ENCODE measurements at regions not wholly inside any gene's neighbourhood (a gene's known extent, or its start where the extent isn't known, plus 50 kb on each side); places are given as distances from the start of the nearest gene placed in this dataset.
"Not testable (repeated sequence)": the region's sequence is repeated elsewhere in the genome, so short reads cannot be mapped to it uniquely, and the experiment has no call there.

DNA sequence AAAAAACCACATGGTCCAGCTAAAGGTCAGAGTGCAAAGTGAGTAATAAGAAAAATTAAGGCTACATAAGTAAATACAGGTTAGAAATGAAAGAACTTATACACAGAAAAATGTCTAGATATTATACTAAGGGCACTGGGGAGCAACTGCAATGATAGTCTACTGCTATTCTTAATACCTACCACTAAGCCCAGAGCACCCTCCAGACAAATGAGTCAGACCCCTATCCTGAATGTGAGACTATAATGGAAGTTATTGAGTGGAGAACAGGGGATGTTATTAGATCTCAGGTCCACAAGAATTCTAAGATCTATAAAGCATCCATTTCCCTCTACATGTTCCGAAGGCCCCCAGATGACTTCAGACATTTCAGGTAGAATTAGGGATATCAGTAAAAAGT lies 438.3 kb downstream of the PRELID2 start:
- H2AK9ac ChIP-seq (replicated peaks; ENCODE audit: low read depth, low read length, poor library complexity) = no peak overlapping the region
- H3K4me3 ChIP-seq (ENCODE audit: insufficient read depth, low read depth, low read length) = no peak overlapping the region
- no peak overlapping the region for H3K56ac ChIP-seq (ENCODE audit: extremely low read depth, insufficient read depth, low read length)
- dilution Hi-C loops (cut with HindIII; ENCODE audit: low sequenced_read_pairs, unreplicated experiment) = no loop called here
- DNase-seq (peak; percentile 8), ATAC-seq (ENCODE audit: low read depth) (peak; percentile 27; the same call in 1 of the 2 replicates)
- H4K91ac ChIP-seq (ENCODE audit: insufficient read depth, low read depth, low read length) = no peak overlapping the region
- ChIA-PET POLR2A (ENCODE audit: unreplicated experiment) (no interaction called here), CTCF (no interaction called here)
- WGBS, 2 experiments (ENCODE audit: extremely low coverage in 2 of 2, insufficient read length in 1 of 2) = no CpG with 5 or more reads among the region's 1 CpG
- H3K4ac ChIP-seq (ENCODE audit: low read depth, low read length) = no peak overlapping the region
- H3K18ac ChIP-seq (ENCODE audit: low read depth, low read length) = no peak overlapping the region
- no peak overlapping the region for H2AFZ ChIP-seq (replicated peaks; ENCODE audit: low read length, poor library complexity)
- no peaks in the 10 kb centered on the region for H4K20me1 ChIP-seq (ENCODE audit: insufficient read depth, low read length)
- in situ Hi-C loops (cut with MboI; ENCODE audit: low sequenced_read_pairs) = no loop called here
- H2BK120ac ChIP-seq (ENCODE audit: low read depth, low read length) = no peak overlapping the region
- no peaks in the 10 kb centered on the region for H3K36me3 ChIP-seq (ENCODE audit: control insufficient read depth, insufficient read depth, low read length)
- H2BK15ac ChIP-seq (ENCODE audit: low read depth, low read length) = no peak overlapping the region
- TF ChIP-seq RFX5 (IDR thresholded peaks at IDR 0.05; ENCODE audit: low read depth, low read length) (no peak), RAD21 (IDR thresholded peaks at IDR 0.05; ENCODE audit: low read length) (no peak), RCOR1 (IDR thresholded peaks at IDR 0.05; ENCODE audit: insufficient replicate concordance, low read length) (no peak), CHD1 (IDR thresholded peaks at IDR 0.05; ENCODE audit: low read depth, low read length) (no peak)
- TF ChIP-seq, protein P1, sequence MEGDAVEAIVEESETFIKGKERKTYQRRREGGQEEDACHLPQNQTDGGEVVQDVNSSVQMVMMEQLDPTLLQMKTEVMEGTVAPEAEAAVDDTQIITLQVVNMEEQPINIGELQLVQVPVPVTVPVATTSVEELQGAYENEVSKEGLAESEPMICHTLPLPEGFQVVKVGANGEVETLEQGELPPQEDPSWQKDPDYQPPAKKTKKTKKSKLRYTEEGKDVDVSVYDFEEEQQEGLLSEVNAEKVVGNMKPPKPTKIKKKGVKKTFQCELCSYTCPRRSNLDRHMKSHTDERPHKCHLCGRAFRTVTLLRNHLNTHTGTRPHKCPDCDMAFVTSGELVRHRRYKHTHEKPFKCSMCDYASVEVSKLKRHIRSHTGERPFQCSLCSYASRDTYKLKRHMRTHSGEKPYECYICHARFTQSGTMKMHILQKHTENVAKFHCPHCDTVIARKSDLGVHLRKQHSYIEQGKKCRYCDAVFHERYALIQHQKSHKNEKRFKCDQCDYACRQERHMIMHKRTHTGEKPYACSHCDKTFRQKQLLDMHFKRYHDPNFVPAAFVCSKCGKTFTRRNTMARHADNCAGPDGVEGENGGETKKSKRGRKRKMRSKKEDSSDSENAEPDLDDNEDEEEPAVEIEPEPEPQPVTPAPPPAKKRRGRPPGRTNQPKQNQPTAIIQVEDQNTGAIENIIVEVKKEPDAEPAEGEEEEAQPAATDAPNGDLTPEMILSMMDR (conservative IDR thresholded peaks at IDR 0.05; ENCODE audit: low read depth, low read length) = no peak; the same call in 1 of the 2 replicates
- H2AK5ac ChIP-seq (ENCODE audit: low read depth, low read length) = no peak overlapping the region
- no peak overlapping the region for H3K14ac ChIP-seq (replicated peaks; ENCODE audit: low read depth, low read length)
- no peak overlapping the region for H4K8ac ChIP-seq (ENCODE audit: low read depth in 2 of 2, low read length in 2 of 2)
- H3K4me1 ChIP-seq (ENCODE audit: control insufficient read depth, insufficient read depth, low read length) = no peaks in the 10 kb centered on the region
- H3K4me2 ChIP-seq (ENCODE audit: low read depth, low read length) = no peak overlapping the region
- H3K79me1 ChIP-seq (ENCODE audit: low read depth in 1 of 2, low read length in 2 of 2) = no peaks in the 10 kb centered on the region
- no peak overlapping the region for H2BK20ac ChIP-seq (ENCODE audit: low read depth, low read length)
- H4K5ac ChIP-seq (ENCODE audit: low read depth, low read length) = no peak overlapping the region
- H3K9ac ChIP-seq (ENCODE audit: low read depth, low read length) = no peak overlapping the region
- no peak overlapping the region for H3K27ac ChIP-seq (ENCODE audit: insufficient read depth, low read length)
- intact Hi-C loops (cut with micrococcal nuclease) = no loop called here
- no peak overlapping the region for H2BK5ac ChIP-seq (ENCODE audit: low read depth, low read length, poor library complexity, severe bottlenecking)
- H3K9me1 ChIP-seq (ENCODE audit: insufficient read depth, low read length) = no peaks in the 10 kb centered on the region
- H3K23ac ChIP-seq (ENCODE audit: low read depth, low read length) = no peak overlapping the region
- no peaks in the 10 kb centered on the region for H3K27me3 ChIP-seq (ENCODE audit: control insufficient read depth, insufficient read depth, low read length)
- no TSS peak for BruUV-seq (replicated peaks)
- H3K9me3 ChIP-seq (ENCODE audit: control insufficient read depth, insufficient read depth, low read length) = no peaks in the 10 kb centered on the region

DNA sequence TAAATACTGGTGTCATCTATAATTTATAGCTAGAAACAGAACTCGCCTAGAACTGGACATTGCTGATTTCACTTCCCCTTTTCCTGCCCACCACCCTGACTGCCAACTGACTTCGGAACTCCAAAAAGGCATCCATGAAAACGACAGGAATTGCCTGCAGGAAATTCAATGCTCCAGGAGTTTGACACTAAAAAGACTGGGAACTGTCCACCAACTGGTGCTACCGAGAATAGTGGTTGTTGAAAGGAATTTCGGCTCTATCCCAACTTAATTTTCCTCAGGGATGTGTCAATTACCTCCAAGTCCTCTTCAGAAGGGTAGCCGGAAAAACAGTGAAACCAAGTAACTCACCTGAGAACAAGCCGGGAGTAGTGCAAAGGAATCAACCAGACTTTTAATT lies 440.0 kb downstream of the PRELID2 start:
- H3K4me3 ChIP-seq (ENCODE audit: insufficient read depth, low read depth, low read length); H2BK5ac ChIP-seq (ENCODE audit: low read depth, low read length, poor library complexity, severe bottlenecking); H4K20me1 ChIP-seq (ENCODE audit: insufficient read depth, low read length); H3K4me2 ChIP-seq (ENCODE audit: low read depth, low read length); H3K27me3 ChIP-seq (ENCODE audit: control insufficient read depth, insufficient read depth, low read length); H3K14ac ChIP-seq (replicated peaks; ENCODE audit: low read depth, low read length); H4K91ac ChIP-seq (ENCODE audit: insufficient read depth, low read depth, low read length); H3K4me1 ChIP-seq (ENCODE audit: control insufficient read depth, insufficient read depth, low read length); H4K5ac ChIP-seq (ENCODE audit: low read depth, low read length); H2BK120ac ChIP-seq (ENCODE audit: low read depth, low read length); CTCF ChIA-PET; BruUV-seq (replicated peaks); H3K27ac ChIP-seq (ENCODE audit: insufficient read depth, low read length); H2AK9ac ChIP-seq (replicated peaks; ENCODE audit: low read depth, low read length, poor library complexity); H3K9me1 ChIP-seq (ENCODE audit: insufficient read depth, low read length); H2AK5ac ChIP-seq (ENCODE audit: low read depth, low read length); H2BK15ac ChIP-seq (ENCODE audit: low read depth, low read length); DNase-seq; H3K23ac ChIP-seq (ENCODE audit: low read depth, low read length); POLR2A ChIA-PET (ENCODE audit: unreplicated experiment); H3K9me3 ChIP-seq (ENCODE audit: control insufficient read depth, insufficient read depth, low read length); ATAC-seq (ENCODE audit: low read depth); H3K18ac ChIP-seq (ENCODE audit: low read depth, low read length); H3K4ac ChIP-seq (ENCODE audit: low read depth, low read length); H3K36me3 ChIP-seq (ENCODE audit: control insufficient read depth, insufficient read depth, low read length); H2BK20ac ChIP-seq (ENCODE audit: low read depth, low read length); H2AFZ ChIP-seq (replicated peaks; ENCODE audit: low read length, poor library complexity); H4K8ac ChIP-seq (ENCODE audit: low read depth in 2 of 2, low read length in 2 of 2); H3K9ac ChIP-seq (ENCODE audit: low read depth, low read length); H3K56ac ChIP-seq (ENCODE audit: extremely low read depth, insufficient read depth, low read length); in situ Hi-C loops (cut with MboI; ENCODE audit: low sequenced_read_pairs); H3K79me1 ChIP-seq (ENCODE audit: low read depth in 1 of 2, low read length in 2 of 2); dilution Hi-C loops (cut with HindIII; ENCODE audit: low sequenced_read_pairs, unreplicated experiment); intact Hi-C loops (cut with micrococcal nuclease): not testable (repeated sequence)
- 80% methylated on average over 1 of the region's 7 CpGs; no CpG with 5 or more reads in 1 of the 2 experiments for WGBS, 2 experiments (ENCODE audit: extremely low coverage in 2 of 2, insufficient read length in 1 of 2)

All from IMR-90 (cell line).